ENCODE measurements at regions not wholly inside any gene's neighbourhood (a gene's known extent, or its start where the extent isn't known, plus 50 kb on each side); places are given as distances from the start of the nearest gene placed in this dataset.

GRCh38 chr13:39100996-39101738, 62.9 kb downstream of the NHLRC3 start:
- Histone ChIP-seq H3K36me3 (ENCODE audit: control insufficient read depth in 2 of 2, insufficient read depth in 2 of 2, low read length in 2 of 2) (no peaks in the 10 kb centered on the region), H3K27ac (ENCODE audit: low read depth in 2 of 2, low read length in 2 of 2) (no peak overlapping the region), H3K9ac (ENCODE audit: low read depth in 1 of 2, low read length in 2 of 2) (no peak overlapping the region), H3K9me3 (ENCODE audit: control insufficient read depth in 2 of 2, low read length in 2 of 2) (no peaks in the 10 kb centered on the region), H3K4me1 (ENCODE audit: control insufficient read depth in 2 of 2, insufficient read depth in 2 of 2, low read length in 2 of 2) (no peaks in the 10 kb centered on the region), H3K4me3 (ENCODE audit: low read length in 2 of 2) (no peak overlapping the region), H3K27me3 (ENCODE audit: control insufficient read depth in 2 of 2, insufficient read depth in 2 of 2, low read length in 2 of 2) (no peaks in the 10 kb centered on the region)

- no peaks in the 10 kb centered on the region for H3K9me3 ChIP-seq (ENCODE audit: control insufficient read depth in 2 of 2, low read length in 2 of 2)
- no peaks in the 10 kb centered on the region for H3K27me3 ChIP-seq (ENCODE audit: control insufficient read depth in 2 of 2, insufficient read depth in 2 of 2, low read length in 2 of 2)
- no peaks in the 10 kb centered on the region for H3K4me1 ChIP-seq (ENCODE audit: control insufficient read depth in 2 of 2, insufficient read depth in 2 of 2, low read length in 2 of 2)
- no peak overlapping the region for H3K9ac ChIP-seq (ENCODE audit: low read depth in 1 of 2, low read length in 2 of 2)
- H3K36me3 ChIP-seq (ENCODE audit: control insufficient read depth in 2 of 2, insufficient read depth in 2 of 2, low read length in 2 of 2) = no peaks in the 10 kb centered on the region
- no peak overlapping the region for H3K27ac ChIP-seq (ENCODE audit: low read depth in 2 of 2, low read length in 2 of 2)
- no peak overlapping the region for H3K4me3 ChIP-seq (ENCODE audit: low read length in 2 of 2)
Measured at GRCh38 chr13:39102981-39103490, 64.8 kb downstream of the NHLRC3 start.

GRCh38 chr13:39105110-39105509, 66.9 kb downstream of the NHLRC3 start:
- no peak overlapping the region for H3K9ac ChIP-seq (ENCODE audit: low read depth in 1 of 2, low read length in 2 of 2)
- no peak overlapping the region for H3K4me3 ChIP-seq (ENCODE audit: low read length in 2 of 2)
- H3K27ac ChIP-seq (ENCODE audit: low read depth in 2 of 2, low read length in 2 of 2) = no peak overlapping the region
- H3K9me3 ChIP-seq (ENCODE audit: control insufficient read depth in 2 of 2, low read length in 2 of 2) = no peaks in the 10 kb centered on the region
- H3K4me1 ChIP-seq (ENCODE audit: control insufficient read depth in 2 of 2, insufficient read depth in 2 of 2, low read length in 2 of 2) = no peaks in the 10 kb centered on the region
- no peaks in the 10 kb centered on the region for H3K27me3 ChIP-seq (ENCODE audit: control insufficient read depth in 2 of 2, insufficient read depth in 2 of 2, low read length in 2 of 2)
- H3K36me3 ChIP-seq (ENCODE audit: control insufficient read depth in 2 of 2, insufficient read depth in 2 of 2, low read length in 2 of 2) = no peaks in the 10 kb centered on the region

- Histone ChIP-seq H3K27ac (ENCODE audit: low read depth in 2 of 2, low read length in 2 of 2) (no peak overlapping the region), H3K27me3 (ENCODE audit: control insufficient read depth in 2 of 2, insufficient read depth in 2 of 2, low read length in 2 of 2) (no peaks in the 10 kb centered on the region), H3K9ac (ENCODE audit: low read depth in 1 of 2, low read length in 2 of 2) (no peak overlapping the region), H3K4me3 (ENCODE audit: low read length in 2 of 2) (no peak overlapping the region), H3K4me1 (ENCODE audit: control insufficient read depth in 2 of 2, insufficient read depth in 2 of 2, low read length in 2 of 2) (no peaks in the 10 kb centered on the region), H3K9me3 (ENCODE audit: control insufficient read depth in 2 of 2, low read length in 2 of 2) (no peaks in the 10 kb centered on the region), H3K36me3 (ENCODE audit: control insufficient read depth in 2 of 2, insufficient read depth in 2 of 2, low read length in 2 of 2) (no peaks in the 10 kb centered on the region)
Measured at GRCh38 chr13:39106216-39107005, 68.2 kb downstream of the NHLRC3 start.

GRCh38 chr13:39107561-39107960, 69.3 kb downstream of the NHLRC3 start:
- Histone ChIP-seq H3K4me3 (ENCODE audit: low read length in 2 of 2) (no peak overlapping the region), H3K27ac (ENCODE audit: low read depth in 2 of 2, low read length in 2 of 2) (no peak overlapping the region), H3K27me3 (ENCODE audit: control insufficient read depth in 2 of 2, insufficient read depth in 2 of 2, low read length in 2 of 2) (no peaks in the 10 kb centered on the region), H3K4me1 (ENCODE audit: control insufficient read depth in 2 of 2, insufficient read depth in 2 of 2, low read length in 2 of 2) (no peaks in the 10 kb centered on the region), H3K36me3 (ENCODE audit: control insufficient read depth in 2 of 2, insufficient read depth in 2 of 2, low read length in 2 of 2) (no peaks in the 10 kb centered on the region), H3K9me3 (ENCODE audit: control insufficient read depth in 2 of 2, low read length in 2 of 2) (no peaks in the 10 kb centered on the region), H3K9ac (ENCODE audit: low read depth in 1 of 2, low read length in 2 of 2) (no peak overlapping the region)

GRCh38 chr13:39108783-39109182, 70.5 kb downstream of the NHLRC3 start:
- Histone ChIP-seq H3K9me3 (ENCODE audit: control insufficient read depth in 2 of 2, low read length in 2 of 2) (no peaks in the 10 kb centered on the region), H3K36me3 (ENCODE audit: control insufficient read depth in 2 of 2, insufficient read depth in 2 of 2, low read length in 2 of 2) (no peaks in the 10 kb centered on the region), H3K4me3 (ENCODE audit: low read length in 2 of 2) (no peak overlapping the region), H3K9ac (ENCODE audit: low read depth in 1 of 2, low read length in 2 of 2) (no peak overlapping the region), H3K4me1 (ENCODE audit: control insufficient read depth in 2 of 2, insufficient read depth in 2 of 2, low read length in 2 of 2) (no peaks in the 10 kb centered on the region), H3K27me3 (ENCODE audit: control insufficient read depth in 2 of 2, insufficient read depth in 2 of 2, low read length in 2 of 2) (no peaks in the 10 kb centered on the region), H3K27ac (ENCODE audit: low read depth in 2 of 2, low read length in 2 of 2) (no peak overlapping the region)

- no peaks in the 10 kb centered on the region for H3K36me3 ChIP-seq (ENCODE audit: control insufficient read depth in 2 of 2, insufficient read depth in 2 of 2, low read length in 2 of 2)
- H3K27ac ChIP-seq (ENCODE audit: low read depth in 2 of 2, low read length in 2 of 2) = no peak overlapping the region
- H3K9me3 ChIP-seq (ENCODE audit: control insufficient read depth in 2 of 2, low read length in 2 of 2) = no peaks in the 10 kb centered on the region
- H3K4me1 ChIP-seq (ENCODE audit: control insufficient read depth in 2 of 2, insufficient read depth in 2 of 2, low read length in 2 of 2) = no peaks in the 10 kb centered on the region
- H3K9ac ChIP-seq (ENCODE audit: low read depth in 1 of 2, low read length in 2 of 2) = no peak overlapping the region
- H3K4me3 ChIP-seq (ENCODE audit: low read length in 2 of 2) = no peak overlapping the region
- H3K27me3 ChIP-seq (ENCODE audit: control insufficient read depth in 2 of 2, insufficient read depth in 2 of 2, low read length in 2 of 2) = no peaks in the 10 kb centered on the region
Measured at GRCh38 chr13:39110518-39111097, 72.4 kb downstream of the NHLRC3 start.

- Histone ChIP-seq H3K4me1 (ENCODE audit: control insufficient read depth in 2 of 2, insufficient read depth in 2 of 2, low read length in 2 of 2) (no peaks in the 10 kb centered on the region), H3K4me3 (ENCODE audit: low read length in 2 of 2) (no peak overlapping the region), H3K9ac (ENCODE audit: low read depth in 1 of 2, low read length in 2 of 2) (no peak overlapping the region), H3K27me3 (ENCODE audit: control insufficient read depth in 2 of 2, insufficient read depth in 2 of 2, low read length in 2 of 2) (no peaks in the 10 kb centered on the region), H3K36me3 (ENCODE audit: control insufficient read depth in 2 of 2, insufficient read depth in 2 of 2, low read length in 2 of 2) (no peaks in the 10 kb centered on the region), H3K27ac (ENCODE audit: low read depth in 2 of 2, low read length in 2 of 2) (no peak overlapping the region), H3K9me3 (ENCODE audit: control insufficient read depth in 2 of 2, low read length in 2 of 2) (no peaks in the 10 kb centered on the region)
Measured at GRCh38 chr13:39111145-39111544, 72.9 kb downstream of the NHLRC3 start.

- Histone ChIP-seq H3K27ac (ENCODE audit: low read depth in 2 of 2, low read length in 2 of 2) (no peak overlapping the region), H3K4me3 (ENCODE audit: low read length in 2 of 2) (no peak overlapping the region), H3K36me3 (ENCODE audit: control insufficient read depth in 2 of 2, insufficient read depth in 2 of 2, low read length in 2 of 2) (no peaks in the 10 kb centered on the region), H3K4me1 (ENCODE audit: control insufficient read depth in 2 of 2, insufficient read depth in 2 of 2, low read length in 2 of 2) (no peaks in the 10 kb centered on the region), H3K27me3 (ENCODE audit: control insufficient read depth in 2 of 2, insufficient read depth in 2 of 2, low read length in 2 of 2) (peaks cover 0 to 3% of the 10 kb centered on the region in 2 donors), H3K9ac (ENCODE audit: low read depth in 1 of 2, low read length in 2 of 2) (no peak overlapping the region), H3K9me3 (ENCODE audit: control insufficient read depth in 2 of 2, low read length in 2 of 2) (no peaks in the 10 kb centered on the region)
Measured at GRCh38 chr13:39119422-39119821, 81.2 kb downstream of the NHLRC3 start.

GRCh38 chr13:39123578-39123977, 85.3 kb downstream of the NHLRC3 start:
- Histone ChIP-seq H3K4me1 (ENCODE audit: control insufficient read depth in 2 of 2, insufficient read depth in 2 of 2, low read length in 2 of 2) (no peaks in the 10 kb centered on the region), H3K9ac (ENCODE audit: low read depth in 1 of 2, low read length in 2 of 2) (no peak overlapping the region), H3K27ac (ENCODE audit: low read depth in 2 of 2, low read length in 2 of 2) (no peak overlapping the region), H3K27me3 (ENCODE audit: control insufficient read depth in 2 of 2, insufficient read depth in 2 of 2, low read length in 2 of 2) (no peaks in the 10 kb centered on the region), H3K36me3 (ENCODE audit: control insufficient read depth in 2 of 2, insufficient read depth in 2 of 2, low read length in 2 of 2) (no peaks in the 10 kb centered on the region), H3K9me3 (ENCODE audit: control insufficient read depth in 2 of 2, low read length in 2 of 2) (no peaks in the 10 kb centered on the region), H3K4me3 (ENCODE audit: low read length in 2 of 2) (no peak overlapping the region)

Data from mucosa of rectum (tissue), 2 donors.